ENCODE measurements at regions not wholly inside any gene's neighbourhood (a gene's known extent, or its start where the extent isn't known, plus 50 kb on each side); places are given as distances from the start of the nearest gene placed in this dataset.
A peak's percentile ranks its signal among the peaks of the same experiment; 100 is the strongest.

DNA sequence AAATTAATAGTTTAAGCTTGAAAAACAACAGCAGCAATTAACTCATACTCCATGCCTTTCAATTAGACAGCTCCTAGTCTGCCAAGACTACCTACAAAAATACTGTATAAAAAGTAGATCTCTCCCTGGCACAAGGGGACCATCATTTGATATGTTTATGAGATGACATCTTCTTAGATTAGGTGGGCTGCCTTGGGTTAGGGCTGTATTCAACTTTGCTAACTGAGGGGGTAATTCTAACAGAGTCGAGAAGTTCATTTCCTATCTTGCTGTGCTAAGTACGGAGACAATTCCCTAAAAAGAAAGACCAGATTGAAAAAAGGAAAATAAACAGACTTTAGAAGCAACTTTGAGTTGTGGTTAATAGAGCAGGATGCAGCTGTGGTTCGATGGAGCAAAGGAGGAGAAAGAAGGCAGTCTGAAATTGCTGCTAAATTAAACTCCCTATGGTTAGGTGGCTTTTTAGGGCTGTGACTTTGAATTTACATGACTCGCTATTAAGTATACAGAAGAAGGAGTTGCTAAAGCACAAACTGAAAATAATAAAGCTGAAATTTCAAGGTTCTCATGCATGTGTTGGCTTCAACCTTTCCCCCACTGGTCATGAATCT, 75.4 kb downstream of the CDC7 start:
- DNase-seq (no peak), ATAC-seq (no peak)
- H3K36me3 Mint-ChIP-seq: no peaks in the 10 kb centered on the region
- H3K9me3 Mint-ChIP-seq (ENCODE audit: low read depth): no peaks in the 10 kb centered on the region
- CTCF ChIA-PET: interaction anchor here (0.6 to 1.7 kb wide), 6 partner anchors 9 to 296 kb away, joined by 3 to 5 read pairs (median 4); no protein-coding TSS in a partner anchor
- no peak overlapping the region for H3K4me3 Mint-ChIP-seq
- no peaks in the 10 kb centered on the region for H3K27me3 Mint-ChIP-seq
- H3K4me1 Mint-ChIP-seq: peaks cover 23% of the 10 kb centered on the region
- no peak overlapping the region for H3K27ac Mint-ChIP-seq

GRCh38 chr1:91578320-91579109, 77.9 kb downstream of the CDC7 start:
- no peak for DNase-seq
- H3K27ac Mint-ChIP-seq: no peak overlapping the region
- no peaks in the 10 kb centered on the region for H3K36me3 Mint-ChIP-seq
- ATAC-seq: no peak
- H3K4me3 Mint-ChIP-seq: no peak overlapping the region
- CTCF ChIA-PET: interaction anchor here (1.2 to 2.0 kb wide), 2 partner anchors 17 to 21 kb away, joined by 3 to 5 read pairs; no protein-coding TSS in a partner anchor
- no peaks in the 10 kb centered on the region for H3K27me3 Mint-ChIP-seq
- H3K4me1 Mint-ChIP-seq: peaks cover 20% of the 10 kb centered on the region
- no peaks in the 10 kb centered on the region for H3K9me3 Mint-ChIP-seq (ENCODE audit: low read depth)

DNA sequence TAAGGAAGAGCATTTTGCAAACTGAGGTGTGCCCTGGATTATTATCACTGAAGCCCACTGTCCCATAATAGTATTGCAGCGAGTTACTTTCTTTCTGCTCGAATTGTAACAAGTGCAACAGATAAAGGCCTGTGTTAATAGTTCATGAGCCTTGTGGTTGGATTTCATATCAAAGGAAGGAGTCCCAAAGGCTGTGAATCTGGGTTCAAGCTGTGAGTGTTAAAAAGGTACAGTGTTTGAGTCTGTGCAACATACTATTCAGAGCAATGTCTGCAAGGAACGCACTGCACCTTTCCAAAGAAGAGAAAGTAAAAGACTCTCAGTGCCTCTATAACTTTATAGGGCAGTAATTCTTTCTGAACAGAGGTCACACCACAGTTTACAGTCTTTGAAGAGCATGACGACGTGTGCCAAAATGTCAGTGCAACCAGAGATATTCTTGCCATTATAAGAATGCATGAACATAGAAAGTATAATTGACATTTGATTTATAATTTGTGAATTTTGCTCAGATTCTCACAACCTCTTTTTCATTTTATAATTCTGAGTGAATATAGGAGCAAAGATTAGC, 79.1 kb downstream of the CDC7 start:
- CTCF ChIA-PET: interaction anchor here (2.0 kb wide), 1 partner anchor 18 kb away, joined by 5 read pairs; no protein-coding TSS in a partner anchor
- no peak for ATAC-seq
- no peak overlapping the region for H3K4me3 Mint-ChIP-seq

GRCh38 chr1:91582431-91582921, 81.8 kb downstream of the CDC7 start:
- Mint-ChIP-seq H3K27me3 (peaks cover 3% of the 10 kb centered on the region), H3K4me3 (no peak overlapping the region), H3K27ac (no peak overlapping the region), H3K4me1 (peaks cover 9% of the 10 kb centered on the region), H3K36me3 (no peaks in the 10 kb centered on the region), H3K9me3 (ENCODE audit: low read depth) (no peaks in the 10 kb centered on the region)
- CTCF ChIA-PET: no interaction called here
- no peak for ATAC-seq
- no peak for DNase-seq

More for the DNA sequence above, 79.1 kb downstream of the CDC7 start:
- Mint-ChIP-seq H3K4me1 (peaks cover 25% of the 10 kb centered on the region), H3K27ac (no peak overlapping the region), H3K9me3 (ENCODE audit: low read depth) (no peaks in the 10 kb centered on the region), H3K27me3 (peaks cover 3% of the 10 kb centered on the region), H3K36me3 (no peaks in the 10 kb centered on the region)
- no peak for DNase-seq

DNA sequence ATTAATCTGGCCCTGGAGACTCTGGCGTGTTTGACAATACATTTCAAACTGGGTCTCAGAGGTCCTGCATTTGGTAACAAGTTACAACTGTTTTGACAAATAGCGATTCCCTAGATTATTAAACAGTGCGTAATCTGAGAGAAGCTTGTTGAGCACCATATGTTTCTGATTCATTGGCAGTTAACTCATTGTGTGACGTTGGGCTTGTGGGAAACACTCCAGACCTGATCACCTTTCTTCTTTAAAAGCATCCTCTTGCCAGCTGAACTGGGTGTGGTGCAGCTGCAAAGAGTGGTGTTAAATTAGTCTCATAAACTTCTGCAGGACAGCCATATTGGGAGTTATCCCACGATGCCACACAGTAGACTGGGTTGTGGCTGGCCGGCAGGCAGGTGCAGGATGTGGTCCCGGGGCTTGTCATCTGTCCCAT, 82.7 kb downstream of the CDC7 start:
- peak; percentile 51 for DNase-seq
- H3K36me3 Mint-ChIP-seq: peaks cover 1% of the 10 kb centered on the region
- CTCF ChIA-PET: interaction anchor here (1.2 kb wide), 1 partner anchor 10 kb away, joined by 3 read pairs; no protein-coding TSS in a partner anchor

DNA sequence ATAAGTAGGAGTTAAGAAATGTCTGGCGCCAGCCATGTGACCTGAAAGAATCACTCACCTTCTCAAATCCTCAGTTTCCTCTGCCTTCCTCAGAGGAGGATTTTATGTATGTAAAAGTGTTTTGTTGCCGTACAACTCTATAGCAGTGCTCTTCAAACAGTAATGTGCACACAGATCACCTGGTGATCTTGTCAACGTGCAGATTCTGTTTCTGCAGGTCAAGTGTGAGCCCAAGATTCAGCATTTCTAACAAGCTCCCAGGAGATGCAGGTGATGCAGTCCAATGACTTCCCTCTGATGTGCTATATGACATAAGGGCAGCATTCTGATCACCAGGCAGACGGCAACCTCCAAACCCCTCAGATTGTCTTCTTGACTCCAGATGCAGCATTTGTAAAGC, 83.7 kb downstream of the CDC7 start:
- DNase-seq: no peak
- H3K27ac Mint-ChIP-seq: no peak overlapping the region
- peaks cover 3% of the 10 kb centered on the region for H3K27me3 Mint-ChIP-seq
- H3K36me3 Mint-ChIP-seq: peaks cover 1% of the 10 kb centered on the region
- CTCF ChIA-PET: interaction anchor here (1.2 kb wide), 1 partner anchor 9 kb away, joined by 3 read pairs; no protein-coding TSS in a partner anchor
- H3K4me3 Mint-ChIP-seq: no peak overlapping the region
- peaks cover 9% of the 10 kb centered on the region for H3K4me1 Mint-ChIP-seq
- H3K9me3 Mint-ChIP-seq (ENCODE audit: low read depth): no peaks in the 10 kb centered on the region
- ATAC-seq: no peak

More for the DNA sequence above, 82.7 kb downstream of the CDC7 start:
- no peak overlapping the region for H3K27ac Mint-ChIP-seq
- H3K9me3 Mint-ChIP-seq (ENCODE audit: low read depth): no peaks in the 10 kb centered on the region
- no peak overlapping the region for H3K4me3 Mint-ChIP-seq
- peaks cover 9% of the 10 kb centered on the region for H3K4me1 Mint-ChIP-seq
- H3K27me3 Mint-ChIP-seq: peaks cover 3% of the 10 kb centered on the region
- ATAC-seq: no peak

DNA sequence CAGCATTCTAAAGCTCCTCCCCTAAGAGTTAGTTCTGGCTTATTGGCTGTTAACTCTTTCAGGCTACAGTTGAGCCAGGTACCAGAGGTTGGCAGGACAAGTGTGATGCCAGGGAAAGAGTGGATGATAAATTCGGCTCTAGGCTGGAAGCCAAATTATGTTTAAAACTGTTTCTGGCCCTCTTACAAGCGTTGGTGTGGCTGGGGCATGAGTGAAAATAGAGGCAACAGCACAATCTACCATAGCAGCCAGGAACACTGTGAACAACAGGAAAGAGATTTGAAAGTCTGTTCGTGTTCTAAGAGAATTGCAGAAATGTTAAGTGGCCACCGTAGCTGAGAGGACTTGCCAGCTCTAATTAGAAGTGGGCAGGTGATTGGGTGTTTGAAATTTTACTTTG, 84.2 kb downstream of the CDC7 start:
- H3K4me1 Mint-ChIP-seq: peaks cover 9% of the 10 kb centered on the region
- CTCF ChIA-PET: no interaction called here
- no peak for DNase-seq
- H3K9me3 Mint-ChIP-seq (ENCODE audit: low read depth): no peaks in the 10 kb centered on the region
- ATAC-seq: no peak
- no peak overlapping the region for H3K27ac Mint-ChIP-seq
- H3K36me3 Mint-ChIP-seq: peaks cover 1% of the 10 kb centered on the region
- no peak overlapping the region for H3K4me3 Mint-ChIP-seq
- peaks cover 7% of the 10 kb centered on the region for H3K27me3 Mint-ChIP-seq

- DNase-seq: no peak
- CTCF ChIA-PET: interaction anchor here (1.2 kb wide), 1 partner anchor 74 kb away, joined by 3 read pairs; no protein-coding TSS in a partner anchor
- Mint-ChIP-seq H3K9me3 (ENCODE audit: low read depth) (no peaks in the 10 kb centered on the region), H3K27me3 (peaks cover 10% of the 10 kb centered on the region), H3K36me3 (peaks cover 1% of the 10 kb centered on the region), H3K4me1 (peaks cover 9% of the 10 kb centered on the region), H3K4me3 (no peak overlapping the region), H3K27ac (no peak overlapping the region)
- ATAC-seq: no peak
These were observed 84.9 kb downstream of the CDC7 start for GRCh38 chr1:91585502-91585901.

GRCh38 chr1:91585982-91586381, 85.3 kb downstream of the CDC7 start:
- H3K27ac Mint-ChIP-seq: no peak overlapping the region
- no peak for ATAC-seq
- DNase-seq: no peak
- H3K4me1 Mint-ChIP-seq: peaks cover 11% of the 10 kb centered on the region
- H3K27me3 Mint-ChIP-seq: peaks cover 10% of the 10 kb centered on the region
- peaks cover 1% of the 10 kb centered on the region for H3K36me3 Mint-ChIP-seq
- no peak overlapping the region for H3K4me3 Mint-ChIP-seq
- CTCF ChIA-PET: interaction anchor here (1.2 kb wide), 1 partner anchor 74 kb away, joined by 3 read pairs; no protein-coding TSS in a partner anchor
- H3K9me3 Mint-ChIP-seq (ENCODE audit: low read depth): no peaks in the 10 kb centered on the region

GRCh38 chr1:91589437-91589836, 88.8 kb downstream of the CDC7 start:
- no peak overlapping the region for H3K4me3 Mint-ChIP-seq
- H3K9me3 Mint-ChIP-seq (ENCODE audit: low read depth): no peaks in the 10 kb centered on the region
- peaks cover 21% of the 10 kb centered on the region for H3K4me1 Mint-ChIP-seq
- ATAC-seq (no peak), DNase-seq (no peak)
- CTCF ChIA-PET: no interaction called here
- peaks cover 8% of the 10 kb centered on the region for H3K27me3 Mint-ChIP-seq
- peaks cover 1% of the 10 kb centered on the region for H3K36me3 Mint-ChIP-seq
- H3K27ac Mint-ChIP-seq: no peak overlapping the region

GRCh38 chr1:91591175-91591974, 90.7 kb downstream of the CDC7 start:
- Mint-ChIP-seq H3K36me3 (peaks cover 1% of the 10 kb centered on the region), H3K27me3 (peaks cover 6% of the 10 kb centered on the region), H3K9me3 (ENCODE audit: low read depth) (no peaks in the 10 kb centered on the region), H3K27ac (peak overlapping the region; percentile 35), H3K4me3 (no peak overlapping the region), H3K4me1 (peaks cover 27% of the 10 kb centered on the region)
- DNase-seq: no peak
- peak; percentile 45 for ATAC-seq
- CTCF ChIA-PET: no interaction called here

DNA sequence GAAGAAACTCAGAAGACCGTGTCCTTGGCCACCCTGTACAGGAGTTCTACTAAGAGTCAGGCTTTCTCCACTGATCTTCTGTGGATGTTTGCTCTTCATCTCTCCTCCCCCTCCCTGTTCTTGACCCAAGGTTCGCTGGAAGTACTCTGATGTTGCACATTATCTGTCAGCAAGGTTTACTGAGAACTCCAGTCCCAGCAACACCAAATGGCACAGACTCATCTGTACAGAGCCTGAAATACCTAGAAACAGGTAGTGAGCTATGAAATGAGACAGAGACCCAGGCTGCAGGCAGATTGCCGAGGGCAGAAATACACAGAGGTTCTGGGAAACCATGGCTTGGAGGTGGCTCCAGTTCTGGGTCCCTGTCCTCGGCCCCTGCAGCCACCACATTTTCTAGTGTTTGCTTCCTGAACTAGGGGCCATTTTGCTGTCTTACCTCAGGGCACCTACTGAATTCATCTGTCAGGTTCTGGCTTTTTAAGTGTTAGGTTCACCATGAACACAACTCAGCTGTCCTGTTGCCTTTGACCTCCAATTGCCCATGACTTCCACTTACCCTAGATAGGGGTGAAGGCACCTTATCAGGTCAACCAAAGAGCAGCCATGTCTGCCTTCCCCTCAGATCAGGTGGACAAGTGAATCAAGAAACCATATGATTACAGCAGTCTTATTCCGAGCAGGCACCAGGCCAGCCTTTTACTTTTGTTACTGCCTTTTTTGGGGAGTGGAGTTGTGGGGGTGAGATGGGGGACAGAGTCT, 92.2 kb downstream of the CDC7 start:
- H3K4me1 Mint-ChIP-seq: peaks cover 33% of the 10 kb centered on the region
- H3K4me3 Mint-ChIP-seq: no peak overlapping the region
- no peaks in the 10 kb centered on the region for H3K36me3 Mint-ChIP-seq
- CTCF ChIA-PET: interaction anchor here (1.5 kb wide), 1 partner anchor 9 kb away, joined by 3 read pairs; no protein-coding TSS in a partner anchor
- no peak for DNase-seq
- ATAC-seq: no peak
- no peaks in the 10 kb centered on the region for H3K9me3 Mint-ChIP-seq (ENCODE audit: low read depth)
- H3K27me3 Mint-ChIP-seq: peaks cover 6% of the 10 kb centered on the region
- no peak overlapping the region for H3K27ac Mint-ChIP-seq

All from activated CD8-positive, alpha-beta memory T cell treated with anti-CD3 and anti-CD28 coated beads, Interleukin-2, amount 10 ng/mL, durations not matched to agents 7 days and 5 days (primary cell).